ENCODE measurements at regions not wholly inside any gene's neighbourhood (a gene's known extent, or its start where the extent isn't known, plus 50 kb on each side); places are given as distances from the start of the nearest gene placed in this dataset.

GRCh38 chr1:217336724-217337123 is 294.2 kb downstream of the GPATCH2 start:
- no peak for TF ChIP-seq ZNF565 (CRISPR knock-in tag; conservative IDR thresholded peaks at IDR 0.05; ENCODE audit: low read depth)
- TF ChIP-seq ARNTL (CRISPR knock-in tag; IDR thresholded peaks at IDR 0.05; ENCODE audit: borderline replicate concordance, low read depth), result no peak
- no peak for TF ChIP-seq RARB (CRISPR knock-in tag; IDR thresholded peaks at IDR 0.05)
- TF ChIP-seq TOX (CRISPR knock-in tag; IDR thresholded peaks at IDR 0.05; ENCODE audit: borderline replicate concordance), result no peak
- TF ChIP-seq CSDC2 (CRISPR knock-in tag; IDR thresholded peaks at IDR 0.05), result no peak
- no peak for TF ChIP-seq PPARA (CRISPR knock-in tag; IDR thresholded peaks at IDR 0.05; ENCODE audit: borderline replicate concordance)
- TF ChIP-seq BACH2 (CRISPR knock-in tag; IDR thresholded peaks at IDR 0.05; ENCODE audit: borderline replicate concordance), result no peak
- no peak for TF ChIP-seq POU6F1 (CRISPR knock-in tag; IDR thresholded peaks at IDR 0.05; ENCODE audit: borderline replicate concordance, low read depth)
- TF ChIP-seq ZNF70 (CRISPR knock-in tag; IDR thresholded peaks at IDR 0.05), result no peak
- TF ChIP-seq ZFP3 (CRISPR knock-in tag; IDR thresholded peaks at IDR 0.05), result no peak
- no peak for TF ChIP-seq ZFP30 (CRISPR knock-in tag; IDR thresholded peaks at IDR 0.05)
- no peak for TF ChIP-seq GLIS3 (CRISPR knock-in tag; IDR thresholded peaks at IDR 0.05)
- no peak for ATAC-seq

- peak; percentile 91 for ATAC-seq
Measured at GRCh38 chr1:217333939-217334338, 297.0 kb downstream of the GPATCH2 start.

DNA sequence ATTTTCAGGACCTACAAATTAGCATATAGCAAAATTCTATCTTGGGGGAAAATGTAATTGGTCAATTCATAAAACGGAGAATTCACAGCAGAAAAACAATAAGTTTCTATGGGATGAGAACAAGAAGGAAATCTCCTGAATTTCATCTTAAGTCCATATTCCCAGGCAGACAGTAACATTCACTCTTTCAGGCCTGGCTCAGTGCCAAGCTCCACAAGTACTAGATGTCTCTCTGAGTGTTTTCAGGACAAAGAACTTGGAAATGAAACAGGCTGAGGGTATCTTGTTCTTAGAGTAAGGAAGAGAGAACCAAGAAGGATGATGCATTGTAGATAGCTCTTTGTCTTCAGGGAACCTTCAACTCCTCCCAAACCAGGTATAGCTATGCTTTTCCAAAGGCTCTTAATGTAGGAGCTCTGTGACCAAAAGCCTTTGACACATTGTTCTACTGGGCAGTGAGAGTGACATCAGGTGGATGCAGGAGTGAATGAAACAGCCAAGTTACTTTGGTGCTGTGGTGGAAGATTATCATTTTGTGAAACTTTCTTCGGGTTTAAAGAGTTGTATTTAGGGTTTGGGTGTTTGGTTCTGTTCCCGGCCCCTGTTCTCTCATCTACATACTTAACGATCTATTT is 298.3 kb downstream of the GPATCH2 start:
- TF ChIP-seq POU6F1 (CRISPR knock-in tag; IDR thresholded peaks at IDR 0.05; ENCODE audit: borderline replicate concordance, low read depth) (no peak), BACH2 (CRISPR knock-in tag; IDR thresholded peaks at IDR 0.05; ENCODE audit: borderline replicate concordance) (no peak), PATZ1 (CRISPR knock-in tag; IDR thresholded peaks at IDR 0.05; ENCODE audit: borderline replicate concordance) (no peak), ARNTL (CRISPR knock-in tag; IDR thresholded peaks at IDR 0.05; ENCODE audit: borderline replicate concordance, low read depth) (no peak), CSDC2 (CRISPR knock-in tag; IDR thresholded peaks at IDR 0.05) (no peak), ZFP3 (CRISPR knock-in tag; IDR thresholded peaks at IDR 0.05) (no peak), RARB (CRISPR knock-in tag; IDR thresholded peaks at IDR 0.05) (no peak), TCF4 (CRISPR knock-in tag; IDR thresholded peaks at IDR 0.05; ENCODE audit: borderline replicate concordance) (no peak), CSRNP3 (CRISPR knock-in tag; IDR thresholded peaks at IDR 0.05) (no peak), ZC3H10 (CRISPR knock-in tag; IDR thresholded peaks at IDR 0.05) (no peak)
- ATAC-seq, result peak; percentile 59; the same call in 2 of the 3 replicates

More at GRCh38 chr1:217333939-217334338, 297.0 kb downstream of the GPATCH2 start:
- no peak for TF ChIP-seq ISL1 (CRISPR knock-in tag; IDR thresholded peaks at IDR 0.05)
- no peak for TF ChIP-seq ZNF565 (CRISPR knock-in tag; conservative IDR thresholded peaks at IDR 0.05; ENCODE audit: low read depth)
- TF ChIP-seq, protein P1, sequence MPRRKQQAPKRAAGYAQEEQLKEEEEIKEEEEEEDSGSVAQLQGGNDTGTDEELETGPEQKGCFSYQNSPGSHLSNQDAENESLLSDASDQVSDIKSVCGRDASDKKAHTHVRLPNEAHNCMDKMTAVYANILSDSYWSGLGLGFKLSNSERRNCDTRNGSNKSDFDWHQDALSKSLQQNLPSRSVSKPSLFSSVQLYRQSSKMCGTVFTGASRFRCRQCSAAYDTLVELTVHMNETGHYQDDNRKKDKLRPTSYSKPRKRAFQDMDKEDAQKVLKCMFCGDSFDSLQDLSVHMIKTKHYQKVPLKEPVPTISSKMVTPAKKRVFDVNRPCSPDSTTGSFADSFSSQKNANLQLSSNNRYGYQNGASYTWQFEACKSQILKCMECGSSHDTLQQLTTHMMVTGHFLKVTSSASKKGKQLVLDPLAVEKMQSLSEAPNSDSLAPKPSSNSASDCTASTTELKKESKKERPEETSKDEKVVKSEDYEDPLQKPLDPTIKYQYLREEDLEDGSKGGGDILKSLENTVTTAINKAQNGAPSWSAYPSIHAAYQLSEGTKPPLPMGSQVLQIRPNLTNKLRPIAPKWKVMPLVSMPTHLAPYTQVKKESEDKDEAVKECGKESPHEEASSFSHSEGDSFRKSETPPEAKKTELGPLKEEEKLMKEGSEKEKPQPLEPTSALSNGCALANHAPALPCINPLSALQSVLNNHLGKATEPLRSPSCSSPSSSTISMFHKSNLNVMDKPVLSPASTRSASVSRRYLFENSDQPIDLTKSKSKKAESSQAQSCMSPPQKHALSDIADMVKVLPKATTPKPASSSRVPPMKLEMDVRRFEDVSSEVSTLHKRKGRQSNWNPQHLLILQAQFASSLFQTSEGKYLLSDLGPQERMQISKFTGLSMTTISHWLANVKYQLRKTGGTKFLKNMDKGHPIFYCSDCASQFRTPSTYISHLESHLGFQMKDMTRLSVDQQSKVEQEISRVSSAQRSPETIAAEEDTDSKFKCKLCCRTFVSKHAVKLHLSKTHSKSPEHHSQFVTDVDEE (CRISPR knock-in tag; IDR thresholded peaks at IDR 0.05), result no peak
- TF ChIP-seq CSRNP3 (CRISPR knock-in tag; IDR thresholded peaks at IDR 0.05), result no peak
- no peak for TF ChIP-seq TOX (CRISPR knock-in tag; IDR thresholded peaks at IDR 0.05; ENCODE audit: borderline replicate concordance)
- no peak for TF ChIP-seq SNAI2 (CRISPR knock-in tag; IDR thresholded peaks at IDR 0.05)
- TF ChIP-seq, protein P2, sequence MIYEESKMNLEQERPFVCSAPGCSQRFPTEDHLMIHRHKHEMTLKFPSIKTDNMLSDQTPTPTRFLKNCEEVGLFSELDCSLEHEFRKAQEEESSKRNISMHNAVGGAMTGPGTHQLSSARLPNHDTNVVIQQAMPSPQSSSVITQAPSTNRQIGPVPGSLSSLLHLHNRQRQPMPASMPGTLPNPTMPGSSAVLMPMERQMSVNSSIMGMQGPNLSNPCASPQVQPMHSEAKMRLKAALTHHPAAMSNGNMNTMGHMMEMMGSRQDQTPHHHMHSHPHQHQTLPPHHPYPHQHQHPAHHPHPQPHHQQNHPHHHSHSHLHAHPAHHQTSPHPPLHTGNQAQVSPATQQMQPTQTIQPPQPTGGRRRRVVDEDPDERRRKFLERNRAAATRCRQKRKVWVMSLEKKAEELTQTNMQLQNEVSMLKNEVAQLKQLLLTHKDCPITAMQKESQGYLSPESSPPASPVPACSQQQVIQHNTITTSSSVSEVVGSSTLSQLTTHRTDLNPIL (CRISPR knock-in tag; IDR thresholded peaks at IDR 0.05; ENCODE audit: low read depth), result no peak

Measured in SK-N-SH treated with all-trans-retinoic acid at 6 μM for 48 hours (cell line).